ENCODE measurements at regions not wholly inside any gene's neighbourhood (a gene's known extent, or its start where the extent isn't known, plus 50 kb on each side); places are given as distances from the start of the nearest gene placed in this dataset.

- TF ChIP-seq CTCF (IDR thresholded peaks at IDR 0.05; ENCODE audit: poor library complexity) = no peak
- TF ChIP-seq EZH2 (IDR thresholded peaks at IDR 0.05; ENCODE audit: borderline replicate concordance) = no peak
- no peak for TF ChIP-seq EZH2phosphoT487 (IDR thresholded peaks at IDR 0.05; ENCODE audit: low read depth, severe bottlenecking, unreplicated experiment)
These were observed 278.1 kb upstream of the SEL1L start for GRCh38 chr14:81811705-81812269.
